DOHH2 (cell line): ENCODE measurements at regions not wholly inside any gene's neighbourhood (a gene's known extent, or its start where the extent isn't known, plus 50 kb on each side); places are given as distances from the start of the nearest gene placed in this dataset.

Experiments
- H3F3A ChIP-seq: fragments of 200-600 bp; sonication (generic), shearing (Covaris generic); 2 replicates; pipeline ENCODE4 v1.6.0; 2016; ENCODE audit warnings: antibody characterized with exemption, mild to moderate bottlenecking; ENCODE audit not compliant: control insufficient read depth, insufficient read depth
- H3K27ac ChIP-seq: fragments of 200-600 bp; sonication (generic); 2 replicates; pipeline ENCODE4 v1.5.1; 2014; ENCODE audit warnings: low read depth, mild to moderate bottlenecking, low read length, moderate library complexity
- H3K27me3 ChIP-seq: fragments of 200-600 bp; sonication (generic); 2 replicates; pipeline ENCODE4 v1.6.1; 2014; ENCODE audit warnings: mild to moderate bottlenecking, low read length, mixed read lengths; ENCODE audit not compliant: control insufficient read depth
- H3K36me3 ChIP-seq: fragments of 200-600 bp; sonication (generic); 2 replicates; pipeline ENCODE4 v1.6.1; 2014; ENCODE audit warnings: mild to moderate bottlenecking, low read length, moderate library complexity, mixed read lengths; ENCODE audit not compliant: control insufficient read depth
- H3K4me1 ChIP-seq: fragments of 200-600 bp; sonication (generic); 2 replicates; pipeline ENCODE4 v1.6.1; 2014; ENCODE audit warnings: mild to moderate bottlenecking, low read length, mixed read lengths; ENCODE audit not compliant: control insufficient read depth
- H3K4me2 ChIP-seq: fragments of 200-600 bp; sonication (generic); 2 replicates; pipeline ENCODE4 v1.6.0; 2014; ENCODE audit warnings: mild to moderate bottlenecking, low read length, moderate library complexity
- H3K4me3 ChIP-seq: fragments of 200-600 bp; sonication (generic); 2 replicates; pipeline ENCODE4 v1.5.1; 2014; ENCODE audit warnings: mild to moderate bottlenecking, low read length, mixed read lengths
- H3K79me2 ChIP-seq: fragments of 200-600 bp; sonication (generic); 2 replicates; pipeline ENCODE4 v1.6.1; 2014; ENCODE audit warnings: mild to moderate bottlenecking, low read length, mixed read lengths; ENCODE audit not compliant: control insufficient read depth
- H3K9me2 ChIP-seq: fragments of 200-600 bp; sonication (generic); replicated peaks from 2 replicates; pipeline ENCODE4 v1.6.1; 2014; ENCODE audit warnings: mild to moderate bottlenecking, low read length, mixed read lengths; ENCODE audit not compliant: control insufficient read depth
- H3K9me3 ChIP-seq: fragments of 200-600 bp; sonication (generic); 2 replicates; pipeline ENCODE4 v1.6.1; 2014; ENCODE audit warnings: antibody characterized with exemption, low read length, mixed read lengths; ENCODE audit not compliant: control insufficient read depth, insufficient read depth
- H4K20me1 ChIP-seq: fragments of 200-600 bp; sonication (generic); 2 replicates; pipeline ENCODE4 v1.6.0; 2014; ENCODE audit warnings: low read depth, mild to moderate bottlenecking, antibody characterized with exemption, low read length, moderate library complexity; ENCODE audit not compliant: control insufficient read depth, insufficient read depth
- CTCF ChIP-seq: fragments of 200-600 bp; sonication (generic); IDR thresholded peaks from one replicate; pipeline ENCODE4 v1.5.1; 2014; ENCODE audit warnings: antibody characterized with exemption, mild to moderate bottlenecking, low read depth, low read length; ENCODE audit not compliant: poor library complexity, severe bottlenecking
- EZH2phosphoT487 ChIP-seq: fragments of 200-600 bp; sonication (generic); IDR thresholded peaks from 2 replicates; pipeline ENCODE4 v1.6.1; 2017; ENCODE audit warnings: borderline replicate concordance, mild to moderate bottlenecking, antibody characterized with exemption, low read length, moderate library complexity, mixed read lengths

GRCh38 chr10:60479305-60480020, 89.8 kb upstream of the ANK3 start:
- TF ChIP-seq EZH2phosphoT487 (no peak), CTCF (no peak)
- Histone ChIP-seq H4K20me1 (no peaks in the 10 kb centered on the region), H3K4me1 (no peaks in the 10 kb centered on the region), H3K9me3 (no peaks in the 10 kb centered on the region), H3K79me2 (no peaks in the 10 kb centered on the region), H3K27me3 (peaks cover 6% of the 10 kb centered on the region), H3K36me3 (no peaks in the 10 kb centered on the region), H3F3A (no peaks in the 10 kb centered on the region), H3K4me2 (no peak overlapping the region), H3K4me3 (no peak overlapping the region), H3K9me2 (no peaks in the 10 kb centered on the region), H3K27ac (no peak overlapping the region)

- Histone ChIP-seq H3K4me3 (no peak overlapping the region), H3K4me2 (no peak overlapping the region), H4K20me1 (no peaks in the 10 kb centered on the region), H3K79me2 (no peaks in the 10 kb centered on the region), H3K36me3 (no peaks in the 10 kb centered on the region), H3K27me3 (peaks cover 10% of the 10 kb centered on the region; the same call in 1 of the 2 replicates), H3K27ac (no peak overlapping the region), H3K4me1 (no peaks in the 10 kb centered on the region), H3K9me2 (no peaks in the 10 kb centered on the region), H3K9me3 (no peaks in the 10 kb centered on the region), H3F3A (no peaks in the 10 kb centered on the region)
- TF ChIP-seq CTCF (no peak), EZH2phosphoT487 (no peak)
Measured at GRCh38 chr10:60476451-60476850, 86.8 kb upstream of the ANK3 start.

- Histone ChIP-seq H3K79me2 (no peaks in the 10 kb centered on the region), H3K4me2 (no peak overlapping the region), H3F3A (peaks cover 2% of the 10 kb centered on the region; the same call in 1 of the 2 replicates), H3K27ac (no peak overlapping the region), H3K4me3 (no peak overlapping the region), H3K9me2 (no peaks in the 10 kb centered on the region), H3K9me3 (no peaks in the 10 kb centered on the region), H3K4me1 (no peaks in the 10 kb centered on the region), H3K27me3 (peaks cover 10% of the 10 kb centered on the region; the same call in 1 of the 2 replicates), H3K36me3 (no peaks in the 10 kb centered on the region), H4K20me1 (no peaks in the 10 kb centered on the region)
- TF ChIP-seq EZH2phosphoT487 (no peak), CTCF (no peak)
Measured at GRCh38 chr10:60473557-60473956, 83.9 kb upstream of the ANK3 start.
